OCI-LY3 (cell line): ENCODE measurements at regions not wholly inside any gene's neighbourhood (a gene's known extent, or its start where the extent isn't known, plus 50 kb on each side); places are given as distances from the start of the nearest gene placed in this dataset.

ENCODE experiments used
- H2AFZ ChIP-seq: fragments of 200-600, 300-600 bp; shearing (Covaris generic); 2 replicates; pipeline ENCODE4 v1.6.0; 2014; ENCODE audit warnings: antibody characterized with exemption, low read depth, low read length
- H3K27ac ChIP-seq: fragments of 200-600, 300-600 bp; sonication (generic); 2 replicates; pipeline ENCODE4 v1.5.1; 2014; ENCODE audit warnings: mild to moderate bottlenecking, low read length, moderate library complexity, mixed read lengths
- H3K27me3 ChIP-seq: fragments of 200-600, 300-600 bp; sonication (generic); 2 replicates; pipeline ENCODE4 v1.6.1; 2014; ENCODE audit warnings: low read depth, low read length, mixed read lengths
- H3K36me3 ChIP-seq: fragments of 200-600, 300-600 bp; sonication (generic); replicated peaks from 2 replicates; pipeline ENCODE3; 2014; ENCODE audit warnings: low read depth, low read length, mixed read lengths
- H3K4me1 ChIP-seq: fragments of 300-600, 200-600 bp; sonication (generic); 2 replicates; pipeline ENCODE4 v1.6.1; 2014; ENCODE audit warnings: low read length, mixed read lengths
- H3K4me2 ChIP-seq: fragments of 200-600, 300-600 bp; sonication (generic); 2 replicates; pipeline ENCODE4 v1.6.1; 2014; ENCODE audit warnings: low read length, mixed read lengths
- H3K4me3 ChIP-seq: fragments of 300-600, 200-600 bp; sonication (generic); 2 replicates; pipeline ENCODE4 v1.5.1; 2014; ENCODE audit warnings: antibody characterized with exemption, mild to moderate bottlenecking, low read length, moderate library complexity
- H3K79me2 ChIP-seq: fragments of 300-600, 200-600 bp; shearing (Covaris generic); 2 replicates; pipeline ENCODE4 v1.6.1; 2014; ENCODE audit warnings: mild to moderate bottlenecking, low read length, mixed read lengths
- H3K9ac ChIP-seq: fragments of 300-600, 200-600 bp; shearing (Covaris generic); 2 replicates; pipeline ENCODE4 v1.6.0; 2014; ENCODE audit warnings: mild to moderate bottlenecking, low read length, moderate library complexity
- H3K9me3 ChIP-seq: fragments of 200-600, 300-600 bp; shearing (Covaris generic); 2 replicates; pipeline ENCODE4 v1.6.1; 2014; ENCODE audit warnings: low read length, mixed read lengths; ENCODE audit not compliant: insufficient read depth
- H4K20me1 ChIP-seq: fragments of 200-600, 300-600 bp; sonication (generic); 2 replicates; pipeline ENCODE4 v1.6.1; 2016; ENCODE audit warnings: low read length, mixed read lengths; ENCODE audit not compliant: insufficient read depth
- CTCF ChIP-seq: fragments of 200-600, 300-600 bp; sonication (generic); IDR thresholded peaks from 2 replicates; pipeline ENCODE4 v1.5.1; 2014; ENCODE audit warnings: antibody characterized with exemption, low read length, low read depth
- EZH2phosphoT487 ChIP-seq: fragments of 200-600 bp; shearing (Covaris generic); IDR thresholded peaks from 2 replicates; pipeline ENCODE4 v1.6.1; 2018; ENCODE audit warnings: antibody characterized with exemption, mixed run types, low read depth

GRCh38 chr2:118202707-118203303, 114.5 kb downstream of the INSIG2 start:
- no peaks in the 10 kb centered on the region for H3K9me3 ChIP-seq
- peak overlapping the region; percentile 55 for H3K4me3 ChIP-seq
- H3K27ac ChIP-seq: no peak overlapping the region
- H2AFZ ChIP-seq: peak overlapping the region; percentile 75
- no peaks in the 10 kb centered on the region for H3K79me2 ChIP-seq
- H3K36me3 ChIP-seq: no peaks in the 10 kb centered on the region
- H3K9ac ChIP-seq: no peak overlapping the region
- no peaks in the 10 kb centered on the region for H3K27me3 ChIP-seq
- no peaks in the 10 kb centered on the region for H4K20me1 ChIP-seq
- H3K4me2 ChIP-seq: peak overlapping the region; percentile 63
- TF ChIP-seq CTCF: peak; percentile 83
- TF ChIP-seq EZH2phosphoT487: no peak
- H3K4me1 ChIP-seq: no peaks in the 10 kb centered on the region

GRCh38 chr2:118198268-118198667, 110.0 kb downstream of the INSIG2 start:
- no peak overlapping the region for H3K4me2 ChIP-seq
- H2AFZ ChIP-seq: no peak overlapping the region
- H3K36me3 ChIP-seq: no peaks in the 10 kb centered on the region
- H3K4me3 ChIP-seq: no peak overlapping the region
- no peaks in the 10 kb centered on the region for H3K9me3 ChIP-seq
- H3K9ac ChIP-seq: no peak overlapping the region
- H3K4me1 ChIP-seq: no peaks in the 10 kb centered on the region
- no peaks in the 10 kb centered on the region for H4K20me1 ChIP-seq
- H3K27ac ChIP-seq: no peak overlapping the region
- TF ChIP-seq EZH2phosphoT487 (no peak), CTCF (no peak)
- H3K79me2 ChIP-seq: no peaks in the 10 kb centered on the region
- H3K27me3 ChIP-seq: no peaks in the 10 kb centered on the region

- Histone ChIP-seq H3K4me3 (no peak overlapping the region), H3K9ac (no peak overlapping the region), H3K4me2 (no peak overlapping the region), H3K27me3 (no peaks in the 10 kb centered on the region), H3K4me1 (no peaks in the 10 kb centered on the region), H2AFZ (no peak overlapping the region), H3K36me3 (no peaks in the 10 kb centered on the region), H4K20me1 (no peaks in the 10 kb centered on the region), H3K79me2 (no peaks in the 10 kb centered on the region), H3K27ac (no peak overlapping the region), H3K9me3 (no peaks in the 10 kb centered on the region)
- TF ChIP-seq CTCF: no peak
- TF ChIP-seq EZH2phosphoT487: no peak
Measured at GRCh38 chr2:118197011-118197675, 108.9 kb downstream of the INSIG2 start.

GRCh38 chr2:118190474-118190873, 102.2 kb downstream of the INSIG2 start:
- Histone ChIP-seq H3K4me2 (no peak overlapping the region), H3K4me3 (no peak overlapping the region), H4K20me1 (no peaks in the 10 kb centered on the region), H3K79me2 (no peaks in the 10 kb centered on the region), H3K9ac (no peak overlapping the region), H3K27ac (no peak overlapping the region), H3K36me3 (no peaks in the 10 kb centered on the region), H3K4me1 (peaks cover 5% of the 10 kb centered on the region), H2AFZ (no peak overlapping the region), H3K9me3 (no peaks in the 10 kb centered on the region), H3K27me3 (no peaks in the 10 kb centered on the region)
- TF ChIP-seq CTCF (no peak), EZH2phosphoT487 (no peak)
